Neural crest cell (in vitro differentiated cells): ENCODE measurements at regions not wholly inside any gene's neighbourhood (a gene's known extent, or its start where the extent isn't known, plus 50 kb on each side); places are given as distances from the start of the nearest gene placed in this dataset.

Source experiments
- DNase-seq: peaks from one replicate; pipeline ENCODE4 v3.0.0; 2021; ENCODE audit warnings: low read depth, mixed read lengths, low spot score
- H3K27ac Mint-ChIP-seq: one replicate; pipeline ENCODE4 v1.8.0; 2021; ENCODE audit warnings: mild to moderate bottlenecking, mixed read lengths; ENCODE audit not compliant: unreplicated experiment
- H3K27me3 Mint-ChIP-seq: 2 replicates; pipeline ENCODE4 v1.8.0; 2021; ENCODE audit warnings: low read depth, mild to moderate bottlenecking, mixed read lengths
- H3K36me3 Mint-ChIP-seq: 2 replicates; pipeline ENCODE4 v1.8.0; 2021; ENCODE audit warnings: low read depth, mild to moderate bottlenecking, mixed read lengths
- H3K4me1 Mint-ChIP-seq: 2 replicates; pipeline ENCODE4 v1.8.0; 2021; ENCODE audit warnings: mixed read lengths
- H3K4me3 Mint-ChIP-seq: one replicate; pipeline ENCODE4 v1.8.0; 2021; ENCODE audit warnings: mild to moderate bottlenecking, mixed read lengths
- H3K9me3 Mint-ChIP-seq: 2 replicates; pipeline ENCODE4 v1.8.0; 2021; ENCODE audit warnings: mixed read lengths
- CTCF ChIP-seq: fragments of 200-600 bp; sonication (generic); conservative IDR thresholded peaks from 2 replicates; pipeline ENCODE4 v1.5.0; 2021; ENCODE audit warnings: antibody characterized with exemption, mild to moderate bottlenecking

GRCh38 chr12:74725154-74725553 lies 187.5 kb downstream of the ATXN7L3B start:
- DNase-seq, result no peak
- TF ChIP-seq CTCF, result no peak
- Mint-ChIP-seq H3K27ac (no peak overlapping the region), H3K9me3 (no peaks in the 10 kb centered on the region), H3K36me3 (no peaks in the 10 kb centered on the region), H3K4me3 (no peak overlapping the region), H3K27me3 (no peaks in the 10 kb centered on the region), H3K4me1 (no peaks in the 10 kb centered on the region)

- H3K9me3 Mint-ChIP-seq, result no peaks in the 10 kb centered on the region
- no peak for TF ChIP-seq CTCF
- H3K36me3 Mint-ChIP-seq, result no peaks in the 10 kb centered on the region
Measured at GRCh38 chr12:74728006-74728405, 190.4 kb downstream of the ATXN7L3B start.

GRCh38 chr12:74732164-74732784 lies 194.6 kb downstream of the ATXN7L3B start:
- H3K36me3 Mint-ChIP-seq, result no peaks in the 10 kb centered on the region
- H3K4me1 Mint-ChIP-seq, result no peaks in the 10 kb centered on the region
- H3K27ac Mint-ChIP-seq, result no peak overlapping the region
- DNase-seq, result no peak
- no peaks in the 10 kb centered on the region for H3K27me3 Mint-ChIP-seq
- H3K9me3 Mint-ChIP-seq, result no peaks in the 10 kb centered on the region
- H3K4me3 Mint-ChIP-seq, result no peak overlapping the region
- no peak for TF ChIP-seq CTCF

More at GRCh38 chr12:74728006-74728405, 190.4 kb downstream of the ATXN7L3B start:
- no peak overlapping the region for H3K4me3 Mint-ChIP-seq
- no peak for DNase-seq
- no peaks in the 10 kb centered on the region for H3K4me1 Mint-ChIP-seq
- H3K27me3 Mint-ChIP-seq, result no peaks in the 10 kb centered on the region
- no peak overlapping the region for H3K27ac Mint-ChIP-seq

GRCh38 chr12:74732826-74733225 lies 195.2 kb downstream of the ATXN7L3B start:
- Mint-ChIP-seq H3K27me3 (no peaks in the 10 kb centered on the region), H3K9me3 (no peaks in the 10 kb centered on the region), H3K4me3 (no peak overlapping the region), H3K27ac (no peak overlapping the region), H3K36me3 (no peaks in the 10 kb centered on the region), H3K4me1 (no peaks in the 10 kb centered on the region)
- DNase-seq, result no peak
- TF ChIP-seq CTCF, result no peak

- Mint-ChIP-seq H3K27ac (no peak overlapping the region), H3K36me3 (no peaks in the 10 kb centered on the region), H3K27me3 (no peaks in the 10 kb centered on the region), H3K4me3 (no peak overlapping the region), H3K9me3 (no peaks in the 10 kb centered on the region), H3K4me1 (no peaks in the 10 kb centered on the region)
- DNase-seq, result no peak
- TF ChIP-seq CTCF, result no peak
Measured at GRCh38 chr12:74741112-74741511, 203.5 kb downstream of the ATXN7L3B start.

GRCh38 chr12:74747305-74747704 lies 209.7 kb downstream of the ATXN7L3B start:
- Mint-ChIP-seq H3K9me3 (no peaks in the 10 kb centered on the region), H3K4me1 (no peaks in the 10 kb centered on the region), H3K4me3 (no peak overlapping the region), H3K27me3 (no peaks in the 10 kb centered on the region), H3K36me3 (no peaks in the 10 kb centered on the region), H3K27ac (no peak overlapping the region)
- no peak for DNase-seq
- TF ChIP-seq CTCF, result peak; percentile 51
